ENCODE measurements at regions not wholly inside any gene's neighbourhood (a gene's known extent, or its start where the extent isn't known, plus 50 kb on each side); places are given as distances from the start of the nearest gene placed in this dataset.

- no peak for TF ChIP-seq POLR2AphosphoS5 (IDR thresholded peaks at IDR 0.05; ENCODE audit: low read depth)
- TF ChIP-seq CTCF (IDR thresholded peaks at IDR 0.05; ENCODE audit: insufficient read depth, low read length) = no peak
- no peak for TF ChIP-seq GABPA (IDR thresholded peaks at IDR 0.05; ENCODE audit: low read depth)
Measured at GRCh38 chr7:110454713-110455112, 636.2 kb upstream of the LRRN3 start.

Measured in HL-60 (cell line).